NCI-H2227 (cell line): ENCODE measurements at regions not wholly inside any gene's neighbourhood (a gene's known extent, or its start where the extent isn't known, plus 50 kb on each side); places are given as distances from the start of the nearest gene placed in this dataset.

Source experiments
- DNase-seq: peaks from one replicate; lab custom pipeline; 2025; ENCODE audit not compliant: unreplicated experiment; lab: John Stamatoyannopoulos, UW

DNA sequence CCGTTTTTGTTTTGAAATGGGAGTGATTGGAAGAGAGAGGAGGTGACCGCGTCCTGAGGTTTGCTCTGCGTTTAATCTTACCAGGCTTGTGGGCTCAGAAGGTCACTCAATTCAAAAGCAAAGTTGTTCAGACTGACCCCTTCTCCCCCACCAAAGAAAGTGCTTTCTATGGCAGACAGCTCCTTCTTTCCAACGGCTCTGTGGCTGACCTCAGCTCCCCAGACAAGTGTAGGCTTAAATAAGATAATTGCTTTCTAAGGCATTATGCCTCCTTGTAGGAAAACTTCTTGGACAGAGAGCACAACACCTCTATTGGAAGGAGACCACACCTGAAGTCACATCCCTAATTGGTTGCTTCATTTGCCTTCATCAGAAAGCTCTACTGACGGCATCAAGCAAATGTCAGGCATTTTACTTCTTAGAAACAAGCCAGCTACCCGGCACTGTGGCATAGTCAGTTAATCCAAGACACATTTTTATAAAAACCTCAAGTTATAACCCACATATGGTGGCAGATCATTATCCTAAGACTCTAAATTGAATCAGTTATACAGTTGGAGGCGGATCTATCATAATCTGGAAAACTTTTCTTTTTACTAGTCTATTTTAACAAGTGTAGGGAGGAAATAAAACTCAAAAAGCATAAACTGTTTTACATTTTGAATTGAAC is 94.9 kb downstream of the TMEM174 start:
- DNase-seq = no peak

DNA sequence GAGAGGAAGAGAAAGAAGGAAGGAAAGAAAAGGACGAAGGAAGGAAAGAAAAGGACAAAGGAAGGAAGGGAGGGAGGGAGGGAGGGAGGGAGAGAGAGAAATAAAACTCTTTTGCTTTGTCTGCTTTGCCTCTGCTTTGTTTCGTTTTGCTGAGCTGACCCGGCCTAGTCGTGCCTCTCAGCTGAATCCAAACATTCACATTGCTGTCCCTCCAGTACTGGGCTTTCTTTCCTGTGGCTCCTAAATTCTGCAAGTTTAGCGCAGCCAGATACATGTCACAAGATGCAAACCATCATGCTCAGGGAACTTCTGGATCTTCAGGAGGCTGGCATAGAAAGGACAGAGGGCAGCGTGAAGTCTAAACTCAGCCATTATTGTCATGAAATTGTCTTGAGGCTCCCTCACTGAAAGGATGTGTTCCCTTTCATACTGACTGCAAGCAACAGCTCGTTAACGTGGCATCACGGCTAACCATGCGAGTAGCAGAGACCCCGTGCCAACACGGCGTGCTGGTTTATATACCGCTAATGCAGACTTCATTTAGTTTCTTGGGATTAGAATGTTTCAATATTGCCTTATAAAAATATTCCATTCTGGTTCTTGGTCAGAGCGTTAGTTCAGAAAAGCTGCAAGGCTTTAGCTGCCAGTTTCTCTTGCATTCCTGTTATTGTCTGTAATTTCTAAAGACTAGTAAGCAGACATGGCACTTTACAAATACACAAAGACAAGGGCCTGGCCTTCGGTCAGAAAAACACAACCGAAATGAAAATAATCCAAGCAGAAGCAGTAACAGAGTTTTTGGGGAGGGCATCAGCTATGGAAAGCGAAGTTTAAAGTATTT is 94.2 kb downstream of the TMEM174 start:
- no peak for DNase-seq

DNA sequence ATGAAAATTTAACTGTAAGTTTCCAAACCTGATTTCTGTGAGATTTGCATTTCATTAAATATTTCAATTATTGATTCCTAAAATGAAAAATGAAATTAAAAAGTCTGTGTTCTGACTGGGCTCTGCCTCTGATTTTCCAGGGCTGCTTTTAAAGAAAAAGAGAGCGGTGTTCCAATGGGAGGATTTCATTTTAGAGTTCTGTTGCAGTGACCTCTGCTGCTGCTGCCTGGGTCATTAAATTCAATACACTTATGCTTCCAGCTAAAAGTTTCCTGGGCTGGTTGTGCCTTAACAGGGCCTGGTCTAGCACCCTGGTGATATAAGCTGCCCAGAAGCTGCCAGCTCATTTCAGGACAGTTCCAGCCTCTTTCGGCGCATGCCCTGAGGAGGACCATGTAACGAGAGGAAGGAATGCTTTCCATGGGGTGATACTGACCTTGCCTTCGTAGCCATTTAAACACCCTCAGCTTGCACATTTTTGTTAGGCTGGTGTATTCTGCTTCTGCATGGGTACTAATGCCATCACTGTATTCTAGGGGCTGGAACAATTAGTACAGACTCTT is 93.3 kb downstream of the TMEM174 start:
- no peak for DNase-seq

DNA sequence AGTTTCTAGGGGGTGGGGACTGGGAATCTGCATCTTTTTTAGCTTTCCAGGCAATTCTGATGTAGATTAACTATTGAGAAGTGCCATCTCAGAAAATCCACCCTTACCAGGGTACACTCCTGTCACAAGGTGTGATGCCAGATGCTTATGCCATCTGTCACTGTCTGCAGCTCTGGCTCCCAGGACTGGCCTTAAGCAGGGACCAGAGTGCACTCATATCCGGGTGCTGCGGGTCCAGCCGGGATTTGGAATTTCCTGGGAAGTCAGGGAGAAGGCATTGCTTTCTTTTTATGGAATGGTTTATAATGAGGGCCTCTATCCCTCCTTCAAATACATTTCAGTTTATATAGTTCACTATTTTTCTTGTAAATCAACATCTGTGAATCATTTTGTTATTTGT is 92.6 kb downstream of the TMEM174 start:
- DNase-seq = no peak

DNA sequence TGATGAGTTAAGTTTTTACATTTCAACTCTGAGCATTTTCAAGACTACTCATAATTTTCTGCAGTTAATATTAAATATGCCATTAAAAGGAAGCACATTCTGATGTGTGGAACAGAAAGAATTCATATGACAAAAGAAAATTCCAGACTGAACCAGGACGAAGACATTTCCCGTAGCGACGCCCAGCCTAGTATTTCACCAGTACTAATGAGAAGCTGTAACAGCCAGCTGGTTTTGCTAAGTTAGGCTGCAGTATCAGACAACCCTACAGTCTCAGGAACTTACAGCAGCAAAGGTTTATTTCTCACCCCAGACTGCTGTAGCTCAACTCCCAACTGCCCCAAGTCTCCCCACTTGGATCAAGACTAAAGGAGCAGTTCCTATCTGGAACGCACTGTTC is 91.6 kb downstream of the TMEM174 start:
- DNase-seq = no peak

DNA sequence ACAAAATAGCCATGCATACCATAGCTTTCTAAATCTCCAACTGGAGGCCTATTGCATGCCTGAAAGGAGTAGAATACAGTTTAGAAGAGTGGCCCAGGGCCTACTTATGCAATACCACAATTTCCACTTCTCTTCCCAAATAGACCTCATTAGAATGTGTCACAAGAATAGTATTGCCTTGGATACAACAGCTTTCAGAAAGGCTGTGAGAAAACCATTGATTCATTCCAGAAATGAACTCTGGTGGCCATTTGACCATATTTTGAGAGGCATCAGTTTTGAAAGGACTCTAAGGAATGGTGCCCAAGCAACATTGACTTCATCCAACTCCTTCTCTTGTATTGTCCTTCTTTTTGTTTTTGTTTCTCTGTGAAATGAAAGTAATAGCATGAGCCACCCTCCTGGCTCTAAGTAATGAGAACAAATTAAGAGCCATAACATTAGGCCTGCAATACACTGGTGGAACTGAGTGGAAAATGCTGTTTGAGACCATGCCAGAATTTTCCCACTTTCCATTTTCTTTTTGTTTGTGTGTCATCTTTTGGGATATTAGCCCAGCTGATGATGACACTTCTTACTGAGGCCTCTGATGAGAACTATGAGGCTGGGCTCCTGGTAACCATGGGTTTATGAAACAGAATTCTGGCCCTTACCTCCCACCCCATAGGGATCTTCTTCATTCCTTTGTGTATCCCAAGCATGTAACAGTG is 90.2 kb downstream of the TMEM174 start:
- no peak for DNase-seq

DNA sequence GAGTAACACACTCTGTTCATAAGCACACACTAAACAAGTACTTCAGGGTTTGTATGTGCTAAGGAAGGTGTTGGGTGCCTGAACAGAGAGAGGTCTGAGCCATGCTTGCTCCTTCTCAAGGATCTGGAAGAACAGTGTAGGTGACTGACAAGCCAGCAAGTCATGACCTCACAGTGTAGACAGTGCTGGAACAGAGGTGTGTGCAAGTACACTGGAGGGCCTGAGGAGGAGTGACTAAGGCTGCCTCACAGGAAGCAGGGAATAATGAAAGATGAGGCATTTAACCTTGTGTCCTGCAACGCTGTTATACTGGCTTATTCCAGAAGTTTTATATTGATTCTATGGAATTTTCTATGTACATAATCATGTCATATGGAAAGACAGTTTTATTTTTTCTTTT is 83.9 kb downstream of the TMEM174 start:
- DNase-seq = no peak

DNA sequence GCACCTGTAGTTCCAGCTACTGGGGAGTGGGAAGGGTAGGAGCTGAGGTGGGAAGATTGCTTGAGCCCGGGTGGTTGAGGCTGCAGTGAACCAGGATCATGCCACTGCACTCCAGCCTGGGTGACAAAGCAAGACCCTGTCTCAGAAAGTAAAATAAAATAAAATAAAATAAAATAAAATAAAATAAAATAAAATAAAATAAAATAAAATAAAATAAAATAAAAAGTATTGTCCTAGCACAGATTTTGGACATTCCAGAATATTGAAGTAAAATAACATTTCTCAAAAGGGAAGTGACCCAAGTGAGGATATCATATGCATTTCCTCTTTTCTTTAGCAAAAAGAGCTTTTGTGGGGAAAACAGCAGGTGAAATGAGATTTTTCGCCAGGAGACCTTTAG is 83.5 kb downstream of the TMEM174 start:
- DNase-seq = no peak

DNA sequence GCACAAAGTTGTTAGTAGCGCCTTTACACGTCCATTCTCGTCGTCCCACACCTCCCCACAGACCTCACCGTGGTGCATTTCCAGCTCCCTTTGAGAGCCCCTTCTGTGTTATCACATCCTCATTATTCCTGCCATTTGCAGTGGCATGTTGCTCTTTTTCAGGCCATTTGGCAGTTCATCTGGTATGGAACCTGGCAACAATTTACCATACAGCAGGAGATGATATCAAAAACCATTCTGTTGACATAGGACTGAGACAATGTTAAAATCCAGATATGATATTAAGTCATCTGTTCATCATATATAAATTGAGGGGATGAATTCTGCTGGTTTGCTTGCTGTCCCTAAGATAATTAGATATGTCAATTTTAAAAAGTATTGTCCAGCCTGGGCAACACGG is 83.0 kb downstream of the TMEM174 start:
- no peak for DNase-seq

DNA sequence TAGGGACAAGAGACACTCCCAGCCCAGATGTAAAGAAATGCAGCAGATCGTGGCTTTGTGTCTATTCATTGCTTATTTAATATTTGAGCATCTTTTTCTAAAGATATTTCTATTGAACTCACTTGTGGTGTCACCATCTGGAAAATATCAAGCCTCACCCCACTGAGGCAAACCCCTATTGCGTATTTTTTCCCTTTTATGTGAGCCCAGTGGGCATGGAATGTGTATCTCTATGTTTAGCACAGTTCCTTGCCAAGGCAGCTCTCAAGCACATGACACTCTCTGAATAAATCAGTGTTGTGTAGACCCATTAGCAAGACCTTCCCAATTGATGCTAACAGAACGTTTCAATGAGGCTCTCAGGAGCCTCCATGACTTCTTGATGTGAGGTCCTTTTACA is 81.6 kb downstream of the TMEM174 start:
- DNase-seq = no peak

DNA sequence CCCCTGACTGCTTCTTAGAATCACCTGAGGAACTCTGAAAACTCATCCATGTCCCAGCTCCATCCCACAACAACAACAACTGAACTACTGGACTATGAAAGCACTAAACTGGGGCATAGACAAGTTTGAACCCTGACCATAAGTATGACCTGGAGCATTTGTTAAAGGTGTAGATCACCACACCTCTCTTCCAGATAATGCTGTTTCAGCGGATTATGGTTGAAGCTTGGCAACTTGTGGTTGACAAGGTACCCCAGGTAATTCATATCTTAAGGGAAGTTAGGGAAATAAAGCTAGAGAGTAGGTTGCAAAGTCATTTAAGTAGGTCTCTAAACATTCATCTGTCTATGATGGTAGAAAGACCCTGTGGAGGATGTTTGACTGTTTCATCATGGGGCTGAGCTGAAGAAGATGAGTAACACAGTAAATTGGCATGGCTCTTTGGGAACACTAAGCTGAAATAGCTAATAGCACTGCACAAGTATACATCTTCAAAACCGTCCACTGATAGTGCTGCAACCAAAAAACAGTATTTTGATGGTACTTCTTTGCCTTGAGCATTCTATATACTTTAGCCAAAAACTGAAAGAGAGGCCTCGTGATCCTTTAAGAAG is 80.2 kb downstream of the TMEM174 start:
- DNase-seq = no peak

DNA sequence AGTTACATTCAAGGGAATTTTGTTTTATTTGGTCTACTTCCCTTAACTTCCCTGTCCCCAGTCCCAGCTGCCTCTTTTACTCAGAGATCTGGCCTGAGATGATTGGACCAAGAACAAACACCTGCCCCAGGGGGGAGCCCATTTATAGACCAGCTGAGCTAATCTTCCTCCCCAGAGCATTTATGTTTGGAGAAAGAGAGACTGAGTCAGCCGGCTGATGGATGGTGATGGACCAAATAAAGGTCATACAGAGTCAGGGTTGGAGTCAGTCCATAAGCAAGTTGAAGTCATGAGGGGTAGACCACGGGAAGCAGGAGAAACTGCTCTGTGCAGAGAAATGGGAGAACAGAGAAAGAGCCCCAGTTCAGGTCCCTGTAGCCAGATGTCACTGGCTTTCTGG is 77.7 kb downstream of the TMEM174 start:
- DNase-seq = no peak

DNA sequence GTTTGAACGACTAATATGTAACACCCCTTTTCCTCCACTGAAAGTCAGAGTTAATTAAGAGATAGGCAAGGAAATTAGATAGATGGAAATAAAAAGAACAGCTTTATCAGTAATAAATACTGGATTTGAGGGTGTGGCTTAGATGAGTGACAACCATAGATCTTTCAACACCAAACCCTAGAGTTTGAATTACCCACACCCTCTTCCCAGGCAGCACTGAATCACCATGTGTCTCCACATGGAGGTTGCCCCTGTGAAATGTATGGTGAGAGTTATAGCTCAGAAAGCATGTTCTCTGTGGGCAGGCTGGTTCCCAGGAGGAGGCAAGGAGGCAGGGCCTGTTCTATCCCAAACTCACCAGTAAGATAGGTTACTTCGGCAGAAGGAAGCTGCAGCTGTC is 69.7 kb downstream of the TMEM174 start:
- DNase-seq = no peak

DNA sequence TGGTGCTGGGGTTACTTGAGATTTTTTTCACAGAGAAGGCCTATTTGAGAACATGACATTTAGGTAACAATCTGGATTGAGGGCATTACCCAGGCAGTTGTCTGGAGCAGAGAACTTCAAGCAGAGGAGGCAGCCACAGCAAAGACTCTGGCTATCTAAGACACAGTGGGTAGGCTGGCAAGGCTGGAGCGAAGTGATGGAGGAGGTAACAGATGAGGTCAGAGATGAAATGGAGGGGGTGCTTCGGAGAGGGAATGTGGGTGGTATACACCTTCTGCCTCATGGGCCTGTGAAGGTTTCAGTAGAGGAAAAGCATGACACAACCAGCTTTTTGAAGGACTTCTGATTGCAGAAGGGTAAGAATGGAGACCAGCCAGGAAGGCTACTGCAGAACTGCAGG is 65.9 kb downstream of the TMEM174 start:
- no peak for DNase-seq

DNA sequence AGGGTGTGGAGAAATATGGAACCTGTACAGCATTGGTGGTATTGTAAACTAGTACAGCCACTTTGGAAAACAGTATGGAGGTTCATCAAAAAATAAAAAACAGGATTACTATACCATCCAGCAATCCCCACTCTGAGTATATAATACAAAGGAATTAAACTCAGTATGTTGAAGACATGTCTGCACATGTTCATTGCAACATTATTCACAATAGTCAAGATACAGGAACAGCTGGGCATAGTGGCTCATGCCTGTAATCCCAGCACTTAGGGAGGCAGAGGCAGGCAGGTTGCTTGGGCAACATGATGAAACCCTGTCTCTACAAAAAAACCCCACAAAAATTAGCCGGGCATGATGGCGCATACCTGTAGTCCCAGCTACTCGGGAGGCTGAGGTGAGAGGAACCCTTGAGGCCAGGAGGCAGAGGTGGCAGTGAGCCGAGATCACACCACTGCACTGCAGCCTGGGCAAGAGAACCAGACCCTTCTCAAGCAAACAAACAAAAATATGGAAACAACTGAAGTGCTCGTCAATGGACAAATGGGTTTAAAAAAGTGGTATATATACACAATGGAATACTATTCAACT is 63.6 kb downstream of the TMEM174 start:
- no peak for DNase-seq

DNA sequence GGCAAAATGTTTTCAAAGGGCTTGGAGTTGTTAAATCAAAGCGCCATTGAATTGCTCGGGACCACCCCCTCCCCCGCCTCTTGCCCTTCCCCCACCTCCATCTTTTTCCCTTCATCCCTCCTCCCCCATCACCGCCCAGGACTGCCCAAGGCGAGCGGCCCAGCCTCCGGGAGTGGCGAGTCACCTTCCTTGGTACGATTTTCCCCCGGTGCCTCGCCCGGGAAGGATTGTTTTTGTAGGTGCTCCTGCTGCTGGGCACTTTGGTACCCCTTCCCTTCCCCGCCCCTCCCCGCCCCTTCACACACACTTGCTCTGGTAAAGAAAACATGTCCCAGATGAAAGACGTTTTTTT is 61.2 kb downstream of the TMEM174 start:
- DNase-seq = no peak

DNA sequence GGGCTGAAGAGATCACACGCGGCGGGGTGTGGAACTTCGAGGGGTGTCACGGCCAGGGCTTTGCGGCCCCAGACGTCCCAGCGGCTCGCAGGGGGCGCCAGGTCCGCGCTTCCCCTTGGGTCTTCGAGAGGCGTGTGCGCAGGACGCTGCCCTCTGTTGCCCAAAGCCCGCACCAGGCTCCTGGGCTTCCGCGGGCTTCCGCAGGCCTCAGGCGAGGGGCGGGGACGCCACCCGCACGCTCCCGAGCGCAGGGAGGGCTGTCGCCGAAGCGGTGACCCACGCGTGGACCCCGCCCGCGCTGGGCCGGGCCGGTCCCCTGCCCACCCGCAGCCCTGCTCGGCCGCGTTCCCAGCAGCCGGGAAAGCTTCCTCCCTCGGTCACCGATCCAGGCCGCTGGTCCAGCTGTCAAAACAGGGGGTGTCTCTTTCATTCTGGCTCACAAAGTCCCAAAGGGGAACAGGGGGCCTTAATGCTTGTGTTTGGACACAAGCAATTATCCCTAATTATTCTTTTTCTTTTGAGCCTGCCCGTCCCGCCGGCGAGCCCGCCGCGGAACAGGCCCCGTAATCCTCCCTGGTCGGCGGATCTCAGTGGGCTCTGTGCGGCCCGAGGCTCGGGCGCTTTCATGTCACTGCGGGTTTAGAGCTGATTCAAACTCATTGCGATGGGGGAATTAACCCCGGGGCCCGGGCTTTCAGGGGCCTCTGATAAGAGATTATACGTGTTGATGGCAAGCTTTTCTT is 60.6 kb downstream of the TMEM174 start:
- no peak for DNase-seq

DNA sequence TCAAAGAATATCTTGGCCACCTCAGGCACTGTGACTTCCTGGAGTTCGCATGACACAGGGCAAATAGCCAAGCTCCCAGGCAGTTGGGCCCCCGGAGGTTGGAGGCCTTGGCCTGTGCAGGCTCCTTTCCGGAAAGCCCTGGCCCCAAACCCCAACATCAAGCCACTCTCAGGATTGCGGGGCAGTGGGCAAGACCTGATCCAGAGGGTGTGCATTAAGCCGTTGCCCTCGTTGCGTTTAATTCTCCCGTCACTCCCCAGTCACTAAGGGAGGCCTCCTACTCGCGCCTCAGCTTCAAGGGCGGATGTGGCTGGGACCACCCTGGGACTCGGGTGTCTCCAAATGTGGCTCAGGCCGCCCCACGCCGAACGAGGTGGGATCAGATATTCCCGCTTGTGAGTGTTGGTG is 60.1 kb downstream of the TMEM174 start:
- no peak for DNase-seq

DNA sequence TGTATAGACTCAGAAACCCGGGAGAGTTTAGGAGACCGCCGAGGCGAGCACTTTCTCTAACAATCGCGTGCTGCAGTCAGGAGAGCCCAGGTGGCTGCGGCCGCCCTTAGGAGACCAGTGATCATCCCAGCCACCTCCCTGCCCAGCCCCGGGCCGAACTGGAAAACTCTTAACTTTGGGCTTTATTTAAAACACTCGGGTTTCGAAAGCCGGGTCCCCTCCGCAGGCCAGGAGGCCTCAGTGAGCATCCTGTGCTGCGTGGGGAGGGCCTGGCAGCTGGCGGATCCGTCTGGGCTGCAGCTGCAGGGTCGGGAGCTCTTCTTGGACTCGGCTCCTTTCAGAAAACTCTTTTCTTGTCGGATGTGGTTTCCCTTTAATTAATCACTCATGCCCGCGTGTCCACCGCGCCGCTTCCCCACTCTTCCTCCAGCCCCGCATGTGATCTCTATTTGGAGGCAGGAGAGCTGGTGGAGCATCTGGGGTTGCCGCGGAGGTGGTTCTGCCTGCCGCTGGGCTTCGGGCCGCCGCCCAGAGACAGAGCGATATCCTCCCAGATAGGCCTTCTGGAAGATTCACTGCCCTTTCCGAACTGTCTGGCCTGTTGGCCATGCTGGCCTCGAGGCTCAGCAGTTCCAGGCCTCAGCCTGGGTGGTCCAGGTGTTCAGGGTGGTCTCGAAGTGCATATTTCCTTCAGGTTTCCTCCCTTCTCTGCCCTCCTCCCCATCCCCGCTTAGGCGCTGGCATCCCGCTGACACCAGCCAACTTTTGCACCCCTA is 59.5 kb downstream of the TMEM174 start:
- no peak for DNase-seq
